Activated CD8-positive, alpha-beta memory T cell treated with anti-CD3 and anti-CD28 coated beads for 48 hours (primary cell): ENCODE measurements at regions not wholly inside any gene's neighbourhood (a gene's known extent, or its start where the extent isn't known, plus 50 kb on each side); places are given as distances from the start of the nearest gene placed in this dataset.
"Not testable (repeated sequence)": the region's sequence is repeated elsewhere in the genome, so short reads cannot be mapped to it uniquely, and the experiment has no call there.

Experiments
- DNase-seq, 3 experiments: peaks; one replicate each; pipeline ENCODE4 v3.0.0-alpha.2; 2020; ENCODE audit warnings: low read depth in 2 of 3, low spot score in 2 of 3

DNA sequence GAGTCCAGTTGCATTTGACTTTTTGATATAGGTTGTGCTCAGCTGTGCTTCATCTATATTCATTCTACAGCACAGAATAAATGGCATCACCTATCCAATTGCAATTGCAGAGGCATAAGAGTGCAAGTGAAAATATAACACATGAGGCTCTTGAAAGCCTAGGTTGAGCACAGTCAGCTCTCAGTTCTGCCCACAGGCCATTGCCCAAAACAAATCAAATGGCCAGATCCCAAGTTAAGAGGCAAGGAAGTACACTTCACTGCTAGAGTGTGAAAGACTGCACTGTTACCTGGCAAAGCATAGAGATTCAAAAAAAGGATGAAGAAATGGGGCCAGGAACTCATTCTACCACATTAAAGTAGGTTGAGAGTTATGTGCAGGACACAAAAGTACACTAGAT, 305.5 kb upstream of the SEMA6A start:
- DNase-seq: no peak

DNA sequence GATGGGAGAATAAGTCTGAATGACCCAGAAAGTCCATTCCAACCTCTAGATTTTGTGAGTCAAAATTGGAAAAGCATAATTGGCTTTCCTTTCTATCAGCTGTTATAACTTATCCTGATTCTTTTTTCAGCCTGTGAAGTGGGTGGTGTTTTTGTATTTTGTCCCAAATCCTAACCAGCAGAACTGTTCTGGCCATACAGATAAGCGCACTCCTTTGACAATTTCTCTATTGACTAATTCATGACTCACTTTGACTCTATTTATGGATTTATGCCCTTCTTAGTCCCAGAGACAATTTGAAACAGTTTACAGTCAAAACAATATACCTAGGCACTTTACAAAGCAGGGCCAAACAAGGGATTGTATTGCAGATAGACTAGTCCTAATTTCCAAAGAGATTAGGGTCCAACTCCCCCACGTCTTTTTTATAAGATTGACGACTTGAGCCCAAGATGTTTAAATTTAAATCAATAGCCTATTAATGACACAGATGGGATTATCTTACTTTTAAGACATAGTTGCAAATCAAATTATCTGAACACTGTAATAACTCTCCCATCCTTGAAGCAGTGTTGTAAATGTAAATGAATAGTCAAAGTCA, 301.7 kb upstream of the SEMA6A start:
- no peak for DNase-seq

DNA sequence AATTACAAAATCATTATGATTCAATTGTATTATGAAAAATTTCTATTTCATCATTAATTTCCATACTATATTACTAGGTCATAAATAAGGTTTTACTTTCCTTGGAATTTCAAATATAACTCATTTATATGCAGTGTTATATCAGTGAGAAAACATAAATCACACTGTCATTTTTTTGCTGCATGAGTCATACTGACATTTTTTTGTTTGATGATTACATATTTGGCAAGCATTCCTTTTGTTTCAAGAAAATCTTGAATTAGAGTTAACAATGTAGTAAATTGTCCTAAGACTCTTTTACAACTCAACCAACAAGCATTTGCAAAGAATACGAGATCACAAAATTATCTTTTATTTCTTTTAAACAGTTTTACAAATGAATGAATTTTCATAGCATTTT, 298.4 kb upstream of the SEMA6A start:
- DNase-seq: no peak

GRCh38 chr5:116872486-116872885, 297.9 kb upstream of the SEMA6A start:
- DNase-seq: no peak

DNA sequence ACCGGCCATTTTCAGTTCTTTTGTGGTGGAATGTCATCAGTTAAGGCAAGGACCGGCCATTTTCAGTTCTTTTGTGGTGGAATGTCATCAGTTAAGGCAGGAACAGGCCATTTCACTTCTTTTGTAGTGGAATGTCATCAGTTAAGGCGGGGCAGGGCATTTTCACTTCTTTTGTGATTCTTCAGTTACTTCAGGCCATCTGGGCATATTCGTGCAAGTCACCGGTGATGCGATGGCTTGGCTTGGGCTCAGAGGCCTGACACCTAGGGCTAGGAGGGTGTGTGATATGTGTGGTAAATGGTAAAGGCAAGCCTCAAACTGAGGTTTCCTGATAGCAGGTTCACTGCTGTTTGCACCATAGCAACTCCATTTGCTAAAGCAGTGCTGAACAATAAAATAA, 293.2 kb upstream of the SEMA6A start:
- DNase-seq: not testable (repeated sequence)

DNA sequence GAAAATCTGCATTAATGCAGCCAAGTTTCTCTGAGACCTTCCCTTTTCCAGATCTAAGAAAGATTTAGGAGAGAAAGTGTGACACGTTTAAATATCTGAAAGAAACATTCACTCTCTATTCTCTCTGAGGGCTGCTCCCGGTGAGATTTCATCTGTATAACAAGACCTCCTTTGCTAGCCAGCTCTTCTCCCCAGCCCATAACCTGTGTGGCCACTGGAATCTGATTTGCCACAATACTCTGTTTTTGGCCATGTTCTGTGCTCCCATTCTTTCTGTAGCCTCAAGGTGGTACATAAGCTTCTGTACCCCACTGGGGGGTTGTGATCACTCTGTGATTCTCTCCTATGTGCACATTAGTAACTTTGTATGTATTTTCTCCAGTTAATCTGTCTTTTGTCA, 291.0 kb upstream of the SEMA6A start:
- no peak for DNase-seq

DNA sequence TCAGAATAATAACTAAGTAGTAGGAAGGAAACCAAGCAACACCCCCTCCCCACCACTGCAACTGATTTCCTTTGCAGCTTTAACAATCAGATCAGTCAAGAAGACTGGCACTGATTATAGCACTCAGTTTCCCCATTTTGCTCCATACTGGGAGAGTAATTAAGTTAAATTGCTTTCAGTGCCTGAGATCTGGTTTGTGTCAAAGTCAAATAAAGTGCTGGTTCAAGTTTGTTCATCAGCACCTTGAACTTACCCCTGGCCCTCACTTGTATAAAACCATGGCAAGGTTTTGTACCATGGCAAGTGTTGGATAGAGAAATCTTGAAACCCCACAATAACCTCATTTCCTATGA, 290.2 kb upstream of the SEMA6A start:
- no peak for DNase-seq

GRCh38 chr5:116864157-116864837, 289.7 kb upstream of the SEMA6A start:
- DNase-seq: no peak

GRCh38 chr5:116862632-116863455, 288.2 kb upstream of the SEMA6A start:
- no peak for DNase-seq

DNA sequence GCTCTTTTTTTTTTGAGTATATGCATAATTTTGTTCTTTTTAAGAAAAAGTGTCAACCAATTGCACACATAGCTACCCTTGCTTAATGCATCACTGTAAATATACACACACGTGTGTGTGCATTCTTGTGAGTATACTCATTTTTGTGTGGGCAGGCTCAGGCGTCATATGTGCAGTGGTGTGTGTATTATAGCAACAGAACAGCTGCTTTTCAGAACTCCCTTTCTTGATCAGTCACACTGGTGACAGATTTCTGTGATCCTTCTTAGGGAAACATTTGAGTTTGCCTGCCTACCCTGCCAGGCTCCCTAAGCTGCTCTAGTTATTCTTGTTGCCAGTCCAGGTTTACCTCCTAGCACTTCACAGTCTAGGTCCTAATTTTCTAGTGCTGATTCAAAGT, 287.0 kb upstream of the SEMA6A start:
- DNase-seq: no peak

DNA sequence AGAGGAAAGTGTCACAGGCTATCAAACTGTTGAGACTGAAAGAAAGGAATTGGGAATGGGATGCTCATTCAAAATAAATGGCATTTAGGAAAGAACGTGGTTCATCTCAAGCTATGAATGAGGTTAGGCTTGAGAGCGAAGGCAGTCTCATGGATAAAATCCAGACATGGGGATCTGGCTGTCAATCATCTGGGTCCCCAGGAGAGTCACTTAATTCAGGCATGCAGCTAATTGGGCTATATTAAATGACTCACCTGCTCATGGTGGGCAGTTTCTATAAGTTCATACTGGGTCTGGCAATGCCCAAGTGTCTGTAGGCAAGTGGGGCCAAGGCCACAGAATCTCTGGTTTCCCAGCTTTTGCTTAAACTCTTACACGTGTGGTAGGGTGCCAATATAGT, 286.5 kb upstream of the SEMA6A start:
- DNase-seq: no peak

- DNase-seq: no peak
Measured at GRCh38 chr5:116859666-116860320, 285.2 kb upstream of the SEMA6A start.

DNA sequence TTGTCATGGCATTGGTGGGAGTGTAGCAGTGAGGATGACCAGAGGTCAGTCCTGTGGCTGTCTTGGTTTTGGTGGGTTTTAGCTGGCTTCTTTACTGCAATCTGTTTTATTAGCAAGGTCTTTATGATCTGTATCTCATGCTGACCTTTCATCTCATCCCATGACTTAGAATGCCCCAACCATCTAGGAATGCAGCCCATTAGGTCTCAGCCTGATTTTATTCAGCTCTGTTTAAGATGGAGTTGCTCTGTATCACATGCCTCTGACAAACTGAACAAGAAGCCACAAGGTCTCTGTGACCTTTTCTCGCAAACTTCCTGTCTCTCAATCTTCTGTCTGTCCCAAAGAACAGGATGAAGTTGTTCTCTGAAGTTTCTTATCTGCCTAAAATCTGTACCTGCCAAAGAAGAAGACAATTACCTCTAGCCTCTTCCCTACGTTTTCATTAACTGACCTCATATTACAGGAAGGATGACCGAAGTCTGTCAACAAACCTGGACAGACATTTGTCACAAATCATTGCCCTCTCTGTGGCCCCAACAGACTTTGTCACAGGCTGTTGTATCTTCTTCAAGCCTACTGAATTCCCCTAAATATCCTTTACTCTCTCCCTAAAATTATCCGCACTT, 284.2 kb upstream of the SEMA6A start:
- no peak for DNase-seq

- not testable (repeated sequence) for DNase-seq
Measured at GRCh38 chr5:116858020-116858419, 283.4 kb upstream of the SEMA6A start.

GRCh38 chr5:116856271-116856670, 281.6 kb upstream of the SEMA6A start:
- no peak for DNase-seq

DNA sequence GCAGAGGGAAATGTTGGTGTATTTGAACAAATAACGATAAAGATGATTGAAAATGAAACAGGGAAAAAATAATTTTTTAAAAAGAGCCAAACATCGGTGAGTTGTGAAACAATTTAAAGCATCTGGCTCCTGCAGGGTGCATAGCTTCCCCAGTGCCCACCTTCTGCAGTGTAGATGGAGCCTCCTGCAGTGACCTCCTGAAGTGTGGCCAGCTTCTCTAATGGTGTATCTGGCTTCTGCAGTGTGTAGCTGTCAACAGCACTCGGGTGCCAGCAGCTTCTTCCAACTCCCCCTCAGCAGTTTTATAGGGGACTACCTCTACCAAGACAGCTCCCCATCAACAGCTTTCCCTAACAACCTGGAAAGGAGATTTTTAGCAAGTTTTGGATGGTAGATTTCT, 279.4 kb upstream of the SEMA6A start:
- DNase-seq: no peak

- no peak for DNase-seq
Measured at GRCh38 chr5:116848954-116849581, 274.4 kb upstream of the SEMA6A start.

GRCh38 chr5:116847960-116848359, 273.3 kb upstream of the SEMA6A start:
- DNase-seq: no peak

DNA sequence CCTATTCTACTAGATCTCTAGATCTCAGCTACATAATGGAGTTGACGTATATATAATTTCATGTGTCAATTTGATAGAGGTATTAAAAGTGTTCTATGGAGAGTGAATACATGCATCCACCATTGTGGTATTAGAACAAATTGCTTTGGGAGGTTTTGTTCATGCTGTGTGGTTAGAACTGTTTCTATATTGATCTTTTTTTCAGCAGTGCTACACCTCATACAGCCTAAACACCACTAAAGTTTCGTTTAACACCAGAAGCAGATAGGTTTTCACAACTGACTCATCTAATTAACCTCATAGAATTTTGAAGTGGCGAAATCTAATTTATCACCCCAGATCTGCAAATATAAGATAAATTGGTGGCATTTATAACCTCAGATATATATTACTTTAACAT, 269.4 kb upstream of the SEMA6A start:
- DNase-seq: no peak

DNA sequence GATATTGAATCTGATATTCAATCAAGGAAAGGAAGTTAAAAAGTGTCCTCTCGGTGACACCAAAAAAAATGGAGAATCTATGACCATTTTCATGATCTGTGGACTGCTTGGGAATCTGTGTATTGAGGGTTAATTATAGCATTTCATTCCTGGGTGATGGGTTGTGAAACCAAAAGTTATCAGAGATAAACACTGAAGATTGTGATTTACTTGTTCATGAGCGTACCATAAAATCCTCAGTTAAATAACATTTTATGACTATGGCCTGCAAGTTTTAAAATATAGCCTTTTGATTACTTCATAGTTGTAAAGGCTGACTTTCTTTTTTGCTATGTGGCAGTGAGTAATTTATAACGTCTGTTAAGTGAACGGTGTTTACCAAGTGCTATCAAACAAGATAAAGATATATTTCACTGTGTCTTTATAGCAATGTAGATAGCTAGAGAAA, 267.9 kb upstream of the SEMA6A start:
- no peak for DNase-seq

DNA sequence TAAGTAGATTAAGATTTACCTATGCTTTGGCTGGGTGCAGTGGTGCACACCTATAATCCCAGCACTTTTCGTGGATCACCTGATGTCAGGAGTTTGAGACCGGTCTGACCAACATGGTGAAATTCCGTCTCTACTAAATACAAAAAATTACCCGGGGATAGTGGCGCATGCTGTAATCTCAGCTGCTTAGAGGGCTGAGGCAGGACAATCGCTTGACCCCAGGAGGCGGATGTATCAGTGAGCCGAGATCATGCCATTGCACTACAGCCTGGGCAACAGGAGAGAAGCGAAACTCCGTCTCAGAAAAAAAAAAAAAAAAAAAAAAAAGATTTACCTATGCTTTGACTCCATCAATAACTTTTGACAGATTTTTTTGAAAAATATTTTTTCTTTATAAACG, 267.1 kb upstream of the SEMA6A start:
- no peak for DNase-seq
